GM21360 (cell line): ENCODE measurements at regions not wholly inside any gene's neighbourhood (a gene's known extent, or its start where the extent isn't known, plus 50 kb on each side); places are given as distances from the start of the nearest gene placed in this dataset.

Experiments
- ATAC-seq: cut with Tn5 transposase; IDR thresholded peaks from one replicate; pipeline ENCODE4 v1.9.1; 2021; ENCODE audit warnings: mild to moderate bottlenecking, moderate library complexity; ENCODE audit not compliant: unreplicated experiment

DNA sequence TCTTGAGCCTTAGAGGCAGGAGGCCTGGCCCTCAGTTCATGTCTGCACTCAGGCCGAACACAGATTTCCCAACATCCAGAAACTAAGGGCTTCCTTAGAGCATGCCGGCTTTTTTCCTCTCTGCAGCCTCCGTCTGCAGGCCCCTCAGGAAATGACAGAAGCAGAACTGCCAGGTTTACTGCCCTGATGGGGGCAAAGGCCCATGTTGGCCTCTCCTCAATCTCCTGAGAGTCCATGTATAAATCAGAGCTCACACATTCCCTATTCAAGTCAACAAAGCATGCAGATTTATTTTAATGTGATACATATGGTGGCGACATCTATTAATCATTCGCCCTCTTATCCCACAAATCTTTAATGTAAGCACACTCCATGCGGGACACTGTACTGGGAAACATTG lies 475.6 kb upstream of the HS6ST1 start:
- ATAC-seq = no peak

DNA sequence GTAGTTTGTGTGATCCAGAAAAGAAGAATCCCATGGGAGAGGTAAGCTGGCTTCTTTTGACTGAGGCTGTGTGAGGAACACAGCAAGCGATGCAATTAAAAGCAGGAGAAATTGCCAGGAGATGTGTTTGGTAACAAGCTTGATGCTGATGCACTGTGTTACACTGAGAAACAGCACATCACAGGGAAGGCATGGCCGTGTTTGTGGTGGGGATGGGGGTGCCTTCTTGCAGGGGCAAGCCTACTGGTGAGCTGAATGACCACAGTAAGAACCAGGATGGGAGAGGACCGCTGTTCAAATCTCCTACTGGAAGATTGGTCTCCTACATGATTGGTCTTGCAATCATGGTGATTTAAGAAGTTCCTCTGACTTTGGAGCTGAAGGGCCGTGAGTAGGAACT lies 477.7 kb upstream of the HS6ST1 start:
- no peak for ATAC-seq

DNA sequence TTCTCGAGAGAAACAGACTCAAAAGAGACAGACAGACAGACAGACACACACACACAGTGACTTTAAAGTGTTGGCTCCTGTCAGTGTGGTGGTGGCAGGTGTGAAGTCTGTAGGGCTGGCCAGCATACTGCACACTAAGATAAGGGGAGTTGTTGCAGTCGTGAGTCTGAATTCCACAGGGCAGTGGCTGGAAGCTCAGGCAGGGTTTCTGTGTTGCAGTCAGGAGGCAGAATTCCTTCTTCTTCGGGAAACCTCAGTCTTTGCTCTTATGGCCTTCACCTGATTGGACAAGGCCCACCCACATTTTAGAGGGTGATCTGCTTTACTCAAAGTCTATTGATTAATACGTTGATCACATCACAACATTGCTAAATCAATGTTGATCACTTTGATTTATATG lies 478.4 kb upstream of the HS6ST1 start:
- no peak for ATAC-seq

- peak; percentile 27 for ATAC-seq
Observed at GRCh38 chr2:128797533-128797932, 478.9 kb upstream of the HS6ST1 start.

DNA sequence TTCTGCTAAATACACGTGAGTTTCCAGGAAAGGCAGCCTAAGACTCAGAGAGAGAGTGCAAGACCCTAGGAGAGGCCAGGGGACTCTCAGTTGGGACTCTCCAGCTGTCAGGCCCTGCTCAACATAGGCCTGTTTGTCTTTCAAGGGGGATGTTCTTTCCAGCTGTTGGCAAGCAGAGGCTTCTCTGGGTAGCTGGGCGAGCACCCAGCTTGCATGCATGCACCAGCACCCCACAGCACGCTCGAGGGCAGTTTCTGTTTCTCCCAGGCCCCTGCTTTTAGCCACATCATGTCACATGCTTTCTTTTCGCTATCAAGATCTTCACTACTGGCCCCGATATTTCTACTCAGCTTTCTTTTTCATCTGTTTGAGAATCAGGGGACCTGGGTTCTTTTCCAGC lies 479.3 kb upstream of the HS6ST1 start:
- peak; percentile 58 for ATAC-seq

- peak; percentile 10 for ATAC-seq
Observed at GRCh38 chr2:128798502-128799283, 480.0 kb upstream of the HS6ST1 start.

- no peak for ATAC-seq
Observed at GRCh38 chr2:128799284-128799552, 480.6 kb upstream of the HS6ST1 start.

- no peak for ATAC-seq
Observed at GRCh38 chr2:128799730-128800129, 481.1 kb upstream of the HS6ST1 start.

GRCh38 chr2:128801576-128801975 lies 482.9 kb upstream of the HS6ST1 start:
- no peak for ATAC-seq

DNA sequence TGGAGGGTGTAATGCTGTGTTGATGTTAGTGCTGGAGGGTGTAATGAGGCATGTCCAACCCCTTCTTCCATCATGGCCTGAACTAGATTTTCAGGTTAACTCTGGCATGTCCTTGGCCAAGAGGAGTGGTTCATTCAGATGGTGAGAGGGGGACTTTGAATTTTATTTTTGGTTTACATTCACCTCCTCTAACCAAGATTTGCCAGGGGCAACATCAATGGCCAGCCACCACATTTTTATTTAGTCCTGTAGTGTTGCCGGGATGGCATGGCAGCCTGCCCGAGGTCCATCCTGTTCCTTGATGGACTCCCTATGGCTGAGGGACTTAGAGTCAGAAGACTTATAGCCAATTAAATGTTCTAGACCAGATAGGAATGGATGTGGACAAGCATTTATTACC lies 484.6 kb upstream of the HS6ST1 start:
- no peak for ATAC-seq

DNA sequence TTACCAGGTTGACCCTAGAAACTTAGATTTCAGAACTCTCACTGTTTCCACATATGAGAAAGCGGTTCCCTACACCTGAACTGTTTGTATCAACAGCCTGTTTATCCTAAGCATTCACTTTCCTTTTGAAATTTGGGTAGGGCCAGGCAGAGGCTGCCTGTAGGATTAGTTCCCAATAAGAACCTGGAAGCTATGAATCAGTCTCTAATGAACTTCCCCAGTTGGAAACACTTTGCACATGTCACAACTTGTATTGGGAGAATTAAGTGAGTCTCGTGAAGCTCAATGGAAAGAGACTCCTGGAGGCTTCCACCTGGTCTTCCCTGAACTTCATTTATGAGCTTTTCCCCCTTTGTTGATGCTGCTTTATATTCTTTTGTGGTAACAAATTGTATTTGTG lies 486.6 kb upstream of the HS6ST1 start:
- ATAC-seq = no peak

- ATAC-seq = no peak
Observed at GRCh38 chr2:128805918-128806317, 487.2 kb upstream of the HS6ST1 start.

- ATAC-seq = no peak
Observed at GRCh38 chr2:128807317-128807716, 488.6 kb upstream of the HS6ST1 start.

- no peak for ATAC-seq
Observed at GRCh38 chr2:128808462-128809258, 490.0 kb upstream of the HS6ST1 start.

DNA sequence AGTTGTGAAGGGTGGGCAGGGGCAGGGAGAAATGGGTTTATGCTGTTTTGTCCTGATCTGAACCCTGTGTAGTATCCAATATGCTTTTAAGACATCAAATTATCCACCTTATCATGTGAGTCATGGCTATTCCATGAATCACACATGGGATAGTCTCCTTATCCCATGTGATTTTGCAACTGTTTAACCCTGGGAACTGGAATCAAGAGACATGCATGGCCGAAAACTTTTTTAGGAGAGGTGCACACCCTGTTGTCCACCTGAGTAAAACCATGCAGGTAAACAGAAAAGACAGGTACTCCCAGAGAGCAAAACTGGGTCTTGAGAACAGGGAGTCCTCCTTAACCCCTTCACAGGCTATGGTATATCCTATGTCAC lies 490.6 kb upstream of the HS6ST1 start:
- no peak for ATAC-seq

DNA sequence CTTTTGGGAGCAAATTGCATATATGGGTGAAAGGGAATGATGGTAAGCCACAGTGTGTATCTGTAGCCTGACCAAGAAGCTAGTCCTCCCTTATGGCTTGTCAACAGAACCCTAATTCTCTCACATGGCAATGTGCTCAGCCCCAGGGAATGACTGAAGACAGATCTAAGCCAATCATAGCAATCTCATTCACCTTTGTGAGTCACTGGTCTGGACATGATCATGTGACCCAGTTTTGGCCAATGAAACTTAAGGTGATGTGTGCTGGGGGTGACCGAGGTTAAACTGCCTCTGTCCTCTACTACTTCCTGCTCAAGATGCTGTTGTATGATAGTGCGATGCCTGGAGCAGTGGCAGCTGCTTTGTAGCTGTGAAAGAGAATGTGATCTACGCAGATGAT lies 491.2 kb upstream of the HS6ST1 start:
- no peak for ATAC-seq

- no peak for ATAC-seq
Observed at GRCh38 chr2:128812183-128812940, 493.7 kb upstream of the HS6ST1 start.

DNA sequence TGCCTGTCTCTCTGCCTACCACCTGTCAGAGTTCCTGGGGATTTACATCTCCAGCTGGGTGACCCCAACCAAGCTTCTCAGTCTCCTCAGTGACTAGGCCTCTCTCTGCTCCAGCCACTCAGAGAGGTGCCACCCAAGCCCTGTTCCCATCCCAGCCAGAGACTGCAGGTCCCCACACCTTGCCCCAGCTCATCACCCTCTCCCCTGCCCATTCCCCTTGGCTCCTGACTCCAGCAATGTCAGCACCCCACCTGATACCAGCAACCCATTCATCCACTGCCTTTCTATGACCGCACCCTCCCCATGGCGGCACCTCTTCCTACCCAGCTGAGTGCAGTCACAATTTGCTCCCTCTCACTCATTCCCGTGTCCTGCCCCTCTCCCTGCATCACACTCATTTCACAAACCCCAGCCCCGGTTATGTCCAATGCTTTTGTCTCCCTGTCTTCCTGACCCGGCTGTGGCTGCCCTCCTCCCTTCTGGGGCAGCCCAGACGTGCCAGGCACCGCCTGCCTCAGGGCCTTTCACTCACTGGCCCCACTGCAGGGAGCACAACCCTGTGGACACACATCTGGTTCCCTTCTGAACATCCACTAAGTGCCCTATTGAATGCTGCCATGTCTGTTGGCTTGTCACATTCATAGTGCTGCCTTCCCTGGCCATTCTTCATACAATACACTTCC lies 494.8 kb upstream of the HS6ST1 start:
- no peak for ATAC-seq

- ATAC-seq = no peak
Observed at GRCh38 chr2:128815248-128815647, 496.6 kb upstream of the HS6ST1 start.

- no peak for ATAC-seq
Observed at GRCh38 chr2:128817171-128817570, 498.5 kb upstream of the HS6ST1 start.

- no peak for ATAC-seq
Observed at GRCh38 chr2:128817813-128818212, 499.1 kb upstream of the HS6ST1 start.
